HepG2 (cell line): ENCODE measurements at regions not wholly inside any gene's neighbourhood (a gene's known extent, or its start where the extent isn't known, plus 50 kb on each side); places are given as distances from the start of the nearest gene placed in this dataset.

Experiments
- ATAC-seq: fragments of 200-7000 bp; cut with Tn5 transposase; 3 replicates; pipeline ENCODE4 v1.9.1; 2020; ENCODE audit warnings: mild to moderate bottlenecking, moderate library complexity
- BruUV-seq: library from RNA; stranded (reverse); fragments of 400-500 nt; replicated peaks from 2 replicates; lab custom pipeline; 2021; lab: Mats Ljungman, UMichigan
- CTCF ChIA-PET: fragments of 300-600 bp; formaldehyde crosslinking; extraction: SDS; loops from one replicate; lab custom pipeline; 2021; ENCODE audit warnings: low total read pairs, inconsistent platforms, low intra/inter-chr PET ratio; lab: Yijun Ruan, JAX
- POLR2A ChIA-PET: fragments of 350-600 bp; sonication (Branson Sonifier 250); formaldehyde crosslinking; loops from one replicate; lab custom pipeline; 2020; ENCODE audit warnings: antibody characterized with exemption, inconsistent platforms; lab: Yijun Ruan, JAX
- DNase-seq: peaks from one replicate; pipeline ENCODE4 v3.0.0-alpha.2; 2015; ENCODE audit warnings: low spot score
- FAIRE-seq: peaks from 3 replicates; lab custom pipeline; 2011; peaks lifted over from hg19 to GRCh38; lab: Jason Lieb, UNC
- H2AFZ ChIP-seq: one replicate; pipeline ENCODE4 v1.6.1; 2011; ENCODE audit warnings: low read length, inconsistent platforms
- H3K27ac ChIP-seq: fragments of 300-600 bp; 3 replicates; pipeline ENCODE4 v1.8.0; 2011; ENCODE audit warnings: mixed run types, mild to moderate bottlenecking, mixed read lengths, low read length, inconsistent platforms; ENCODE audit not compliant: insufficient read depth; ENCODE audit errors: extremely low read length
- H3K27me3 ChIP-seq, 2 experiments: fragments of 200-600 bp in 1 of 2; 2 replicates in 1 of 2; 3 replicates in 1 of 2; pipeline versions ENCODE4 v1.6.0 to v1.8.0; 2011; ENCODE audit warnings: low read length in 2 of 2, mild to moderate bottlenecking in 2 of 2, moderate library complexity in 2 of 2, inconsistent platforms in 1 of 2; ENCODE audit not compliant: insufficient read depth in 2 of 2, control insufficient read depth in 1 of 2
- H3K36me3 ChIP-seq, 2 experiments: fragments of 200-600 bp in 1 of 2; replicated peaks in 1 of 2; 2 replicates in 1 of 2; 3 replicates in 1 of 2; pipeline versions ENCODE4 v1.5.1 to v1.8.0; 2011; ENCODE audit warnings: low read length in 2 of 2, inconsistent platforms in 1 of 2; ENCODE audit not compliant: insufficient read depth in 2 of 2, control insufficient read depth in 1 of 2
- H3K4me1 ChIP-seq: 2 replicates; pipeline ENCODE4 v1.5.1; 2012; ENCODE audit warnings: low read length, inconsistent platforms; ENCODE audit not compliant: insufficient read depth
- H3K4me2 ChIP-seq: 2 replicates; pipeline ENCODE4 v1.6.0; 2011; ENCODE audit warnings: low read depth, low read length, inconsistent platforms
- H3K4me3 ChIP-seq, 3 experiments: fragments of 200-600 bp in 1 of 3; sonication (generic), shearing (Covaris generic) in 1 of 3; replicated peaks in 1 of 3; 2 replicates each; pipeline ENCODE4 v1.5.1; 2011 to 2016; ENCODE audit warnings: low read length in 3 of 3, inconsistent platforms in 2 of 3, low read depth in 2 of 3, mild to moderate bottlenecking in 2 of 3, control low read depth in 1 of 3, mixed read lengths in 1 of 3; ENCODE audit not compliant: insufficient read depth in 1 of 3
- H3K79me2 ChIP-seq: one replicate; pipeline ENCODE4 v1.6.1; 2011; ENCODE audit warnings: low read length, inconsistent platforms; ENCODE audit not compliant: insufficient read depth
- H3K9ac ChIP-seq: 2 replicates; pipeline ENCODE4 v1.6.0; 2011; ENCODE audit warnings: mild to moderate bottlenecking, low read depth, low read length, inconsistent platforms; ENCODE audit not compliant: insufficient read depth
- H3K9me3 ChIP-seq: 2 replicates; pipeline ENCODE4 v1.5.1; 2012; ENCODE audit warnings: mild to moderate bottlenecking, low read length
- H4K20me1 ChIP-seq: 2 replicates; pipeline ENCODE4 v1.6.0; 2011; ENCODE audit warnings: inconsistent platforms, mild to moderate bottlenecking, low read length, moderate library complexity; ENCODE audit not compliant: insufficient read depth
- CEBPG ChIP-seq: IDR thresholded peaks from 2 replicates; pipeline ENCODE4 v1.6.1; 2016
- EEA1 ChIP-seq: sonication (generic); formaldehyde crosslinking; IDR thresholded peaks from 2 replicates; pipeline ENCODE4 v1.5.1; 2020; ENCODE audit warnings: mild to moderate bottlenecking, missing genetic modification reagents, borderline replicate concordance
- FOXO1 ChIP-seq: sonication (generic); formaldehyde crosslinking; IDR thresholded peaks from 2 replicates; pipeline ENCODE4 v1.4.0; 2020; ENCODE audit warnings: missing genetic modification reagents
- HCFC1 ChIP-seq: fragments of 150-350 bp; IDR thresholded peaks from 2 replicates; pipeline ENCODE4 v1.6.1; 2014; ENCODE audit warnings: low read depth, low read length
- HNF1B ChIP-seq: sonication (generic); formaldehyde crosslinking; IDR thresholded peaks from 2 replicates; pipeline ENCODE4 v1.5.1; 2020; ENCODE audit warnings: mild to moderate bottlenecking, moderate library complexity, missing genetic modification reagents
- PCBP1 ChIP-seq: fragments of 200-400 bp; formaldehyde crosslinking; IDR thresholded peaks from 2 replicates; pipeline ENCODE4 v1.6.1; 2017; ENCODE audit warnings: mild to moderate bottlenecking, low read depth, low read length, borderline replicate concordance
- POLR2G ChIP-seq: fragments of 200-400 bp; formaldehyde crosslinking; IDR thresholded peaks from 2 replicates; pipeline ENCODE4 v1.6.1; 2018; ENCODE audit warnings: mild to moderate bottlenecking, low read depth, low read length, moderate library complexity
- TARDBP ChIP-seq: sonication (generic); formaldehyde crosslinking; IDR thresholded peaks from 2 replicates; pipeline ENCODE4 v1.8.0; 2022; ENCODE audit warnings: mild to moderate bottlenecking, missing genetic modification reagents
- ZBTB43 ChIP-seq: sonication (generic); formaldehyde crosslinking; conservative IDR thresholded peaks from 2 replicates; pipeline ENCODE4 v1.4.0; 2020; ENCODE audit warnings: missing genetic modification reagents
- ZC3H4 ChIP-seq: sonication (generic); formaldehyde crosslinking; IDR thresholded peaks from 2 replicates; pipeline ENCODE4 v1.4.0; 2020; ENCODE audit warnings: missing genetic modification reagents, borderline replicate concordance
- ZNF747 ChIP-seq: sonication (generic); formaldehyde crosslinking; IDR thresholded peaks from 2 replicates; pipeline ENCODE4 v1.8.1; 2023; ENCODE audit warnings: missing genetic modification reagents, mild to moderate bottlenecking, borderline replicate concordance
- ZNF879 ChIP-seq: sonication (generic); formaldehyde crosslinking; IDR thresholded peaks from 2 replicates; pipeline ENCODE4 v1.8.1; 2023; ENCODE audit warnings: missing genetic modification reagents
- WGBS: methylation state at CpG from one replicate; pipeline ENCODE4 v1.1.6; 2017; ENCODE audit warnings: low lambda C conversion rate; 5-methylcytosine and 5-hydroxymethylcytosine counted together
- in situ Hi-C: cut with HindIII; loops from 2 replicates; pipeline ENCODE4 v1.10.0; 2017; ENCODE audit warnings: low pct_unique_long_range_greater_than_20kb; ENCODE audit not compliant: extremely low pct_ligation_motif_present
- intact Hi-C: fragments of 100-400 bp; cut with micrococcal nuclease; formaldehyde crosslinking; loops from one replicate; pipeline ENCODE4 v1.10.0; 2022; ENCODE audit not compliant: unreplicated experiment

DNA sequence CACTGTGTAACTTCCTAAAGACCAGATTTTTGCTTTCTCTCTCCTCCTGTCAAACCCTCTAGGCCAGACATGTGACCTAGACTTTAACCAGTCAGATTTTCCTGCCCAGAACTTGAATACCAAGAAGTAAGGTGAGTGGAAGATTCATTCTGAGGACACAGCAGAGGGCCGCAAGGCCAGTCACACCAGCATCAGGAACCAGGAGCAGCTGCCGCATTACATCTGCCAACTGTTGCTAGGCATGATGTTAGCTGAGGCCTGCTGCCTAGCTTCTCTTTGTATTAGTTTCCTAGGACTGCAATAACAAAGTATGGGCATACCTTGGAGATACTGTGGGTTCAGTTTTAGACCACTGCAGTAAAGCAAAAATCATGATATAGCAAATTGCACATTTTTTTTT is 101.9 kb upstream of the BMP4 start:
- Histone ChIP-seq H3K27ac (no peak overlapping the region), H3K4me1 (peaks cover 7% of the 10 kb centered on the region), H3K9me3 (no peaks in the 10 kb centered on the region), H3K36me3 (no peaks in the 10 kb centered on the region), H2AFZ (no peak overlapping the region), H3K79me2 (no peaks in the 10 kb centered on the region), H3K9ac (no peak overlapping the region), H3K4me3 (no peak overlapping the region), H3K27me3 (no peaks in the 10 kb centered on the region), H4K20me1 (no peaks in the 10 kb centered on the region), H3K4me2 (no peak overlapping the region)
- intact Hi-C loops = no loop called here
- no TSS peak for BruUV-seq
- FAIRE-seq = no peak
- ChIA-PET POLR2A (no interaction called here), CTCF (no interaction called here)
- in situ Hi-C loops = no loop called here
- ATAC-seq = no peak
- TF ChIP-seq POLR2G (no peak), PCBP1 (no peak), HCFC1 (no peak), ZBTB43 (CRISPR knock-in tag) (no peak), TARDBP (CRISPR knock-in tag) (no peak), ZNF747 (CRISPR knock-in tag) (no peak), FOXO1 (no peak), ZNF879 (CRISPR knock-in tag) (no peak), HNF1B (CRISPR knock-in tag) (no peak), ZC3H4 (no peak), CEBPG (CRISPR knock-in tag) (no peak), EEA1 (CRISPR knock-in tag) (no peak)
- WGBS = 100% methylated on average over 2 of the region's 2 CpGs
- no peak for DNase-seq
